Activated CD4-positive, alpha-beta T cell treated with anti-CD3 and anti-CD28 coated beads, Interleukin-2, amount 50 U/mL, for 24 hours (primary cell): ENCODE measurements at regions not wholly inside any gene's neighbourhood (a gene's known extent, or its start where the extent isn't known, plus 50 kb on each side); places are given as distances from the start of the nearest gene placed in this dataset.

ENCODE experiments used
- DNase-seq, 2 donors: peaks; one replicate each; pipeline ENCODE4 v3.0.0-alpha.2; 2020; ENCODE audit warnings: low read depth in 1 of 2, low spot score in 1 of 2

GRCh38 chr21:41115851-41116250 lies 52.1 kb upstream of the BACE2 start:
- no peak for DNase-seq
